GM19099 (cell line): ENCODE measurements at regions not wholly inside any gene's neighbourhood (a gene's known extent, or its start where the extent isn't known, plus 50 kb on each side); places are given as distances from the start of the nearest gene placed in this dataset.

Experiments used
- POLR2A ChIP-seq: IDR thresholded peaks from 3 replicates; pipeline ENCODE4 v1.6.1; 2011; ENCODE audit warnings: low read depth; ENCODE audit not compliant: insufficient read length; ENCODE audit errors: extremely low read depth

DNA sequence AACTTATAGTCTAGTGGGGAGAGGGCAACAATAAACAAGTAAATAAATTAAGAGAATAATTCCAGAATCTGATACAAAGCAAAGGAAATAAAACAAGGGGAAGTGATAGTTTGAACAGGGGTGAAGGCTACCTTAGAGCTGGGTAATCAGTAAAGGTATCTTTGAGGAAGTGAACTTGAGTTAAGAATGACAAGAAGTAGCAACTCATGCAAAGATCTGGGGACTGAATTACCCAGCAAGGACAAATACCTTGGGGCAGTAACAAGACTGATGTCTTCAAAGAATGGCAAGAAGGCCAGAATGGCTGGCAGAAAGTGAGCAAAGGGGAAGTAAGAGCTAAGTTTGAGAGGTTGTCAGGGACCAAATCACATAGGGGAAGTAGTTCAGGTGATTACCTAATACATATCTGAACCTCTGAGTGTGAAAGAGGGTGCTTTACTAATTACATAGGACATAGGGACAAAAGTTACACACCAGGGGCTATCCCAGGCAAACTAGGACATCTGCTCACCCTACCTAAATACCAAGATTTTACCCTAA lies 244.6 kb upstream of the HNRNPA3 start:
- no peak for TF ChIP-seq POLR2A

DNA sequence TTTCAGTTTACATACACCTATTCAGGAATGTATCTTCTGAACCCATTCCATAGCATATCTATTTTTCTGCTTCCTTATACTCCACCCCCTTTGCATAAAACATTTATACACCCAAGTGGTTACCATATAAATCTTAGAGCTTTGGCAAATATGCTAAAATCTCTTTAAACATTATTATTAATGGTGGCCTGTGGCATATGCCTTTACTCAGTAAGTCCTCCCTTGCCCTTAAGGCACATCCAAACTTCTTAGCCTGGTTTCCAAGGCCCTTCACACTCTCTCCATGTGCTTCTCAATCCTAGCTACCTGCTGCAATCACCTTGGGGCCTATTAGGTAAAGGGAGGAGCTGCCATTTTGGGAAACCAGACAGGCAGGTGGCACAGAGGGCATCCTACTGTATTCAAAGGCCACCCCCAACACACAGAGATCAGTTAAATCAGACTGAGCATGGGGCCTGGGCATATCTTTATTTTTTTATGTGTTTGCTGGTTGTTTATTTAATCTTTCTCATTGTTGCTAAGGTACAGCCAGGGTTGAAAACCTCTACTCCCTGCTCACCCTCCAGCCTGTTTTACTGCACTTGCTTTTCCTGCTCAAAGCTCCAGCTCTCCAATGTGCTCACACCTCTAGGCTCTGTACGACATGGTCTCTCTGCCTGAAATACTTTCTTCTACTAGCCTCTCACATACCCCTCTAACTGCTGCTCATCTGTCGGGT lies 242.8 kb upstream of the HNRNPA3 start:
- TF ChIP-seq POLR2A: no peak

- no peak for TF ChIP-seq POLR2A
Observed at GRCh38 chr2:176976736-176977685, 235.6 kb upstream of the HNRNPA3 start.

DNA sequence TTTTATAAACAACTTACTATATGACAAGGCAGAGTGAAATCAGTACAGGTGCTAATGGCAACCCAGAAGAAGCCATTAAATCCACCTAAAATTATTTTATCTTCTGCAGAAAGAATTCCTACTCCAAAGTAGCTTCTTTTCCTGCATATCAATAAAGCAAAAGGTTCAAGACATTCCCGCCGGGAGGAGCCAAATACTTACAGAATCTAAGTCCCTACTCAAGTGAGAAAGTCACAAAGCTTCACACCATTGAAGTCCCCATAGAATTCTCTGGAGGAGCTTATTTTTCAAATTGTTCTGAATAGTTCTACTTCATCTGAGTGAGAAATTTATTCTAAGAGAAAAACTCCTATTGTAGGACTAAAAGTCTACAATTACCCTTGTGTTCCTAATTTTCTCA lies 233.7 kb upstream of the HNRNPA3 start:
- no peak for TF ChIP-seq POLR2A

- TF ChIP-seq POLR2A: no peak
Observed at GRCh38 chr2:176979981-176980710, 232.4 kb upstream of the HNRNPA3 start.

DNA sequence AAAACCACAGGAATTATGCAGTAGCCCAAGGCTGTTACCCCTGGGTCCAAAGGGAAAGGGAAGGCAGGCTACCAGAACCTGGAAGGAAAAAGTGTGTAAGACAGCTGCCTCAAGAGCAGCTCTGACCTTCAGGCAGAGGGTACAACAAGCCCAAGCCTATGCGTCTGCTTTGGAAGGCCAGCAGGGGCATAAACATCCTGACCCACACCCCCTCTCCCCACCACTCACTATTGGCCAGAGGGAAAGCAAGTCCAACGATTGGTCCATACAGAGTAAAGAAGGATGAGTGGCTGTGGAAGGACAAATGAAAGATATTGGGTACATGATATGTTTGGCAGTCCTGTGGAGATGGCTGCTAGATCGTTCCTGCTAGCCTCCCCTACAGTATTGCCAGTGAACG lies 227.6 kb upstream of the HNRNPA3 start:
- TF ChIP-seq POLR2A: no peak

DNA sequence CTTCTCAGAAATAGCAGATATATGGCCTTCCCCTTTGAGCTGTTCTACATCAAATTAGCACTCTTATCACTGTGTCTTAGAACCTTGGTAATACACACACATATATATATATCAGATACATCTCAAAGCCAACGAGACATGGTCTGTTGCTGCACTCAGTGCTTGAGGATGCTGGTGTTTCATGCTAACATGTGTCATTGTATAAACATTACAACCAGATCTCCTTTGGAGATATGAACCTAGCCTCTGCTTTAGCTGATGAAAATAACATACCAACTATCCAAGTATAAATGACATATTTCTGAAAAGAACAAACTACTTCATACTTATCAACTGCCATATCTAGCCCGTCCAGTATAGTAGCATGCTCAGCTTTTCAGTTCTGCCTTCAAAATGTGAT lies 226.7 kb upstream of the HNRNPA3 start:
- TF ChIP-seq POLR2A: no peak

- no peak for TF ChIP-seq POLR2A
Observed at GRCh38 chr2:176986487-176986886, 226.1 kb upstream of the HNRNPA3 start.

- TF ChIP-seq POLR2A: no peak
Observed at GRCh38 chr2:176991411-176991810, 221.2 kb upstream of the HNRNPA3 start.

DNA sequence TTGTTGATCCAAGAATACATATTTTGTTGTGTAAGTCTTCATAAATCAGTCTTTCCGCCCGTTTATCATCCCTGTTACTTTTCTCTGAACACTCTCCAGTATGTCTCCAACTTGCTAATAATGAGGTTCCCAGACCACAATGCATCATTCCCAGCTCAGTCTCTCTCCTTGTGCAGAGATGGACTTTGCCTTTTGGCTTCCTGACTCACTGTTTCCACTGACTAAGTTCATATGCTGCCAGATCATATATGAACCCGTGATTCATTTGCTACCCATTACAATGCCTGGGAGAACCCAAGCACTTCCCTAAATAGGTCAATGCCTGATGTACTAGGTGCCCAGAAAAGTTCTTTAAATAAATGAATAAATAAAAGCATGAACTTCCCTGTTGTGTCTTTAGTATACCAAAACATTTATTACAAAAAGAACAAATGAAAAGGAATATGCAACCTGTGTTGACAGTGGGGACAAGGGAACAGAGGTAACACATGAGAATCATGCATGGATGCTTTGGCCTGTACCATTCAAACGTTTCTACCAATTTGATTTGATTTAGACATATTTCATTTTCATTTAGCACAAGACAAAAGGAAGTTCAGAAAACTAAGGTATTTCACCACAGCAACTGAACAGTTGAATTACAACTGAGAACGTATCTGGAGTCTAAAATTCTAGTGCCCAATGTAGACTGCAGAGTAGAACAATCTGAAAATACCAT lies 215.4 kb upstream of the HNRNPA3 start:
- no peak for TF ChIP-seq POLR2A

- no peak for TF ChIP-seq POLR2A
Observed at GRCh38 chr2:176997792-176998169, 214.8 kb upstream of the HNRNPA3 start.

- no peak for TF ChIP-seq POLR2A
Observed at GRCh38 chr2:176999301-176999700, 213.3 kb upstream of the HNRNPA3 start.

DNA sequence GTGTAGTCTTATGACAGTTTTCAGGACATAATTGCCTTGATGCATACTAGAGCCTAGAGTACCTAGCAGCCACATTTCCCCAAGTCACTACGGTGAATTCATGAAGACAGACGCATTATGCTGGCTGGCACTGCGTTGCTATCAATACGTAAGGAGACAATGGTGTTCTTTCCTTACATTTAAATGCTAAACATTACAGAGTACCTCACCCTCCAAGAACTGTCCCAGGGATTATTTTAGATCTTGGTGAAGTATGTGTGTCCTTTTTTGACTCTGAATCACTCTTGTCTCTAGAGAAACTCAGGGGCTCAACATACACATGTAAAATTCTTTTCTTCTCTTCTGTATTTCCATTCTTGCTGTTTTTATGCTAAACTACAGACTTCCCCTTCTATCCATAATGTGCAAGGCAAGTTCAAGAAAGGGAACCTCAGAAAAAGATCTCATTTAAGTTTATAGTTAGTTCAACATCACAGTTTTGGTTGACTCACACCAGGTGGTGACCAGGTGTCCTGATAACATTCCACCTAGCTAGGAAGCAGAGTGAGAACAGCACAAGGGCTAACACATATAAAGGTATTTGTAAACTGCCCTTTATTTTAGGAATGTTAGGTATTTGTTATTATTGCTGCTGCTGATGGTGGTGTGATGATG lies 212.4 kb upstream of the HNRNPA3 start:
- no peak for TF ChIP-seq POLR2A

- no peak for TF ChIP-seq POLR2A
Observed at GRCh38 chr2:177000715-177001072, 211.9 kb upstream of the HNRNPA3 start.
